ENCODE measurements at regions not wholly inside any gene's neighbourhood (a gene's known extent, or its start where the extent isn't known, plus 50 kb on each side); places are given as distances from the start of the nearest gene placed in this dataset.
"Not testable (repeated sequence)": the region's sequence is repeated elsewhere in the genome, so short reads cannot be mapped to it uniquely, and the experiment has no call there.

DNA sequence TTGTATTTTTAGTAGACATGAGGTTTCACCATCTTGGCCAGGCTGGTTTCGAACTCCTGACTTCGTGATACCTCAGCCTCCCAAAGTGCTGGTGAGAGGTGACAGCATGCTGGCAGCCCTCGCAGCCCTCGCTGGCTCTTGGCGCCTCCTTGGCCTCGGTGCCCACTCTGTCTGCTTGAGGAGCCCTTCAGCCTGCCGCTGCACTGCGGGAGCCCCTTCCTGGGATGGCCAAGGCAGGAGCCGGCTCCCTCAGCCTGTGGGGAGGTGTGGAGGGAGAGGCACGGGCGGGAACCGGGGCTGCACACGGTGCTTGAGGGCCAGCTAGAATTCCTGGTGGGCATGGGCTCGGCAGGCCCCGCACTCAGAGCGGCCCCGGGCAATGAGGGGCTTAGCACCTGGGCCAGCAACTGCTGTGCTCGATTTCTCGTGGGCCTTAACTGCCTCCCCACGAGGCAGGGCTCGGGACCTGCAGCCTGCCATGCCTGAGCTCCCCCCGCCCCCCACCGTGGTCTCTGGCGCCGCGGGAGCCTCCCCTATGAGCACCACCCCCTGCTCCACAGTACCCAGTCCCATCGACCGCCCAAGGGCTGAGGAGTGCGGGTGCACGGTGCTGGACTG is 96.5 kb upstream of the RHOBTB1 start:
- no peak for DNase-seq

DNA sequence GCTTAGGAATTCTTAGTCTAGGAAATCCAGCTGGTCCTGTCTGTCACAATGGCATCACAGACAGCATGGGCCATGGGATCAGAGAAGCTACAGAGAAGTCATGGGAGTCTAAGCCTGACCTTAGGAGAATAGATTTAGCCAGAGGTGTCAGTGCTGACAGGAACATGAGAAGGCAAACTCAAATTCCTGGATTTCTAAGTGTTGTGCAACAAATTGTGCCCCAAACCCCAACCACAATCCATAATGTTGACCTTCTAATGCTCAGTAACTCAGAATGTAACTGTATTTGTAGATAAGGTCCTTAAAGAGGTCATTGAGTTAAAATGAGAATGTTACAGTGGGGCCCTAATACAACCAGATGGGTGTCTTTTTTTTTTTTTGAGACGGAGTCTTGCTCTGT is 95.9 kb upstream of the RHOBTB1 start:
- DNase-seq = no peak

DNA sequence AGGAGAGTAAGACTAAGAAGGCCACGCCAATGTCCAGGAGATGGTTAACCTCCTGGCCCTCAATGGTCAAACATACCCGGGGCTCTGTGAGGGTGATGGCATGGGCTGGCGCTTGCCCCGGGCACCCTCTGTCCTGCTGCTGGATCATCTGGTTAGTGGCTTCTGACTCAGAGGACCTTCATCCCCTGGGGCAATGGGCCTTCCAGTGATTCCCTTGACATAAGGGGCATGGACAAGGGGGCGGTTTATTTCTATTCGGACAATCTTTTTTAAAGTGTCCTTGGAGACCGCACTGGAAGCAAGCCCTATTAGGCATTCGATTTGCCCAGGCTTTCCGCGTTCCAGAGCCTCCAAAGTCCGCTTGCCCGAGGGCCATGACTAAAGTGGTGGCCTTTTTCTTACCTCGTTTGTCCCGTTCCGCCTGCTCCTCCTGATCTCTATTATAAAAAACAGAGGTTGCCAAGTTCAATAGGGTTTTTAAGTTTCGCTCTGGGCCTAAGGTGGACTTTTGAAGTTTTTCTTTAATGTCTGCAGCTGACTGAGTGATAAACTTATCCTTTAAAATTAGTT is 93.4 kb upstream of the RHOBTB1 start:
- not testable (repeated sequence) for DNase-seq

DNA sequence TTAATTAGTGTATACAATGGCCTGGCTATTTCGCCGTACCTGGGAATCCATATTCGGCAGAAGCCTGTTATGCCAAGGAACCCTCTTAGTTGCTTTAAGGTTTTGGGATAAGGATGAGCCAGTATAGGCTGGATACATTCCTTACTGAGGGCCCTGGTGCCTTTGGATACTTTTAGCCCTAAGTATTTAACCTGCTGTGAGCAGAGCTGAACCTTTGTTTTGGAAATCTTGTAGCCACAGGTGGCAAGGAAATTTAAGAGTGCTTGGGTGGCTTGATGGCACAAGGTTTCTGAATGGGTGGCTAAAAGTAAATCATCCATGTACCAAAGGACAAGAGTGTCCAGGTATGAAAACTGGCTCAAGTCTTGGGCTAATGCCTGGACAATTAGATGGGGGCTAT is 92.2 kb upstream of the RHOBTB1 start:
- not testable (repeated sequence) for DNase-seq

DNA sequence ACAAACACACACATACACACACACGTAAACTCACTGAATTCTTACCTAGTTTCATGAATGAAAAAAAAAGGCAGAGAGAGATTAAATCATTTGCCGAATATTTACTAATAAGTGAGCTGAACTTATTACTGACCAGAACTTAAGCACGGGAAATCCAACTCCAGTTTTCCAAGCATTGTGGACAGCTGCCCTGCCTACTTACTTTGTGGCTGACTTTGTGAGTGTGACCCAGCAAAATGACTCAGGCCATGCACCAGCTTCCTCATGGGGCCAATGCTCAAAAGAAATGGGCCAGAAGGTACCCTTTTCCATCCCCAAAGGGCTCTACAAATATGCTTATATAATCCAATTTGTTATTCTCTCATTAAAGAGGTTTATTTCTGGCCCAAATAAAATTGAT is 87.4 kb upstream of the RHOBTB1 start:
- no peak for DNase-seq

DNA sequence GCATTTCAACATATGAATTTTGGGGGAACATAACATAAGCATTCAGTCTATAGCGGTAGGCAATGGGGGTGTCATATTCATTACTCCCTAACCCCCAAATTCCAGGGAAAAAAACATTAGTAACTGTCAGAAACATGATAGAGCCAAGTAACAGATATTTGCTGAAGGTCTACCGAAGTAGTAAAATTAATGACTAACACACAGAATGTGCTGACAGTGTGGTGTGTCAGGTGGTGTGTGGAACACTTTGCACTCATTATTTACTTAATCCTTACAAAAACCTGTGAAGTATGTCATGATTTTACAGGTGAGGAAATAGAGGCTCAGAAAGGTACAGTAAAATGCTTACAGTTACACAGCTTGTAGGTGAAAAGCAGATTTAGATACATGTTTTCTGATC is 85.4 kb upstream of the RHOBTB1 start:
- no peak for DNase-seq

DNA sequence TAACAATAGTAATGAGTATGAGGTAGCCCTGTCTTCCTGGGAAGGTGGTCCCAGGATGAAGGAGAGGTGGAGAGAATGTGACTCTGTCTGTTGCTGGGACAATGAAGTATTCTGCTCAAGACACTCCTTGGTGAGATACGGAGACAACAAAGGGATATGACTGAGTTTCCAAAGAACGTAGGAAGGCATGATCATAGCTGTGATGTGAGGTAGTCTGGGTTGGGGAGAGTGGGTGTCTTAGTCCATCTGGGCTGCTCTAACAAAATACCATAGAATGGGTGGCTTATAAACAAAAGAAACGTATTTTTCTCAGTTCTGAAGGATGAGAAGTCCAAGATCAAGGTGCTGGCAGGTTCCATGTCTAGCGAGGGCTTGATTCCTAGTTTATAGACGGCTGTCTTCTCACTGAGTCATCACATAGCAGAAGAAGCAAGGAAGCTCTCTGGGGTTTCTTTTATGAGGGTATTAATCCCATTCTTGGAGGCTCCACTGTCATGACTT is 84.9 kb upstream of the RHOBTB1 start:
- no peak for DNase-seq

DNA sequence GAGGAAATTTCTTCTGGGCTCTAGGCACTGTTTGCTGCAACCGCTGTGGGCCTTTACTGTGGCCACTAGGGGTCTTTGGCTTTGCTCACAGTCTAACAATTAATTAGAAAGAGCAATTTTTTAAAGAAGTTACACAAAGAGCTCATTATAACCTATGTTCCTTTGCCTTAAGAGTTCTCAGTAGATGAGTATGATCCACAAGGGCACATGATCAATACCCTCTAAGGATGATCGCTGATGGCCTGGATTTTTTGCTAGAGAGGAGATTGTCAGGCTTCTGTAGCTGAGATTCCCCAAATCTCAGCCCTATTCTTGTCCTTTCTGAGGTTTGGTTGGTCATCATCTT is 80.8 kb upstream of the RHOBTB1 start:
- DNase-seq = no peak

DNA sequence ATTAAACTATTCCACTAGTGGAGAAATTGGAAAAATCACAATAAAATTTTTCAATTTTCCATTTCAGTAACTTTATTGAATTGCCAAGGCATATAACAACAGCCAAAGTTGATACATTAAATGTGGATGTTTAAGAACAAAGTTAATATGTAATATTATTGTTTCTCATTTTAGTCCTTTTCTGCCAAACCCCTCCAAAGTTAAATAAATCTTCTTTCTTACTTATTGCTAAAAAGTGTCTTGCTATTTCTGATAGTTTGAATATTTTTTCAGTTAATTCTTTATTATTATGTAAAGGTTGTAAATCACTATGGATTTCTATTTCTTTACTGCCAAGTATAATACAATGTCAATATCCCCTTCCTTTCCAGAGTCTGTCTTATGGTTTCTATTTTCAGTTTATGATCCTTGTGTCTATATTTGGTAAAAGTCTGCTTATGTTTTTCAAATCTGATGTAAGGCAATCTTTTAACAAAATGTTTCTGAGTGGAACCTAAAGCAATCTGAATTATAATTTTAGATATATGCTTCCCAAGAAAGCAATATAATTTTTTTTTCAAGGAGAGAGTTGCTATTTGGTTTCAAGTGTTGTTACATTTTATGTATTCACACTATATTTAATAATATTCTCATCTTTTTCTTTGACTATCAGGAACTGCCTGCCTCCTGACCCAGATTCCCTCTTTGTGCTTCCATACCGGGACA is 80.3 kb upstream of the RHOBTB1 start:
- DNase-seq = no peak

DNA sequence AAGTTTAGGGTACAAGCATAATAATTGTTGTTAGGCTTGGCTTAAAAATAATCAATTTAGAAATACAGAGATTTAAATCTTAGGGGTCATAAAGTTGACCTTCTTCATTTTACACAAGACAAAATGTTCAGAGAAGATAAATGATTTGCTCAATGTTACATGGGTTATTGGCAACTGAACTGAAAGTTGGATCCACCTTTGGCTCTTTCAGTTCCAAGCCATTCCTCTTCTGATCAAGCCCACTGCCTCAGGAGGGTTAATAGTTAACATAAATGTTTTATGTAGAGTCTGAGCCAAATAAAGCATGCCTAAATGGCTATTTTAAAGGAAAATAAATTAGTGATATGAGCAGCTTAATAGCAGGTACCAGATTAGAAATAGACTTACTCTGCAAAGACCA is 79.1 kb upstream of the RHOBTB1 start:
- DNase-seq = no peak

DNA sequence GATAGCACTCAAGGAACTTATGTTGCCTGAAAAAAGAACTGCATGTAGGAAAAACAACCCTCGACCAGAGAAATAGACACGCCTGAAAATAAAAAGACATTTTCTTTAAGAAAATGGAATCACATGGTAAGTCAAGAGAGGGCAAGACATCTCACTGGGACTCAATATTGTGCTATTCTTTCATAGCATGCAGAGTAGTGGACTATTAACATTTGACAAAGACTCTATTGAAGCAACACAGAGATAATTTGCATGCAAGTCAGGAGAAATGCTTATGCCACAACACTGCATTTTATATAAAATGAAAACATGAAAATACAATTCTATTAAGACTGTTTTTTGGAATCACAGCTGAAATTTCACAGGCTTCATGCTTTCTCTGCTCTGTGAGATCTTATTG is 77.9 kb upstream of the RHOBTB1 start:
- no peak for DNase-seq

DNA sequence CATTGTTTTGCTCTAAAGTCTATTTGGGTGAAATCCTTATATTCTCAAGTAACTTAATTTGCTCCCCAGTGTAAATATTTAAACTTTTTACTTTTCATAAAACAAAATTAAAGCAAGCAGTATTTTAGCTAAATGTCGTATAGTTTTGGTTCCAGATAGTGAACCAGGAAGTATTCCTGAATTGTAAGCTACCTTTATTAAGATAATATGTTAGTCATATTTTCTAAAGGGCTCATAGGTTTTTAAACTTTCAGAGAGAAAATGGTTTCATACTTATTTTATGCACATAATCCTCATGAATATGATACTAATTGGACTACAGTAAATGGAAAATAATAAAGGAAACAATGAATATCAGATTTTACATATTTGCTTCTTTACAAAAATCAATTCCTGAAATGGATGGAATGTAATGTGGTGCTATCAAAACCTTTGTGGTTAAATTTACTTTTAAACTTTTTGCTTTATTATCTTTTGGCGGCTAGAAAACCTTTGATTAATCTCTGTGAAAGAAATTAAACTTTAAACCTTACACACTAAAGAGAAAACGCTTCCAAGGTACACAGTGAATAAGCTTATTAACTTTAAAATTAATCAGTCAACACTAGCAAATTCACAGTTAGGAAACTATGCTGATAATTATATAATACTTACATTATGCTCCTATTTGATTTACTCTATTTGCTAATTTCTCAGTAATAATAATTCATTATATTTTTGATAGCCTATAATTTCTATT is 76.6 kb upstream of the RHOBTB1 start:
- DNase-seq = no peak

DNA sequence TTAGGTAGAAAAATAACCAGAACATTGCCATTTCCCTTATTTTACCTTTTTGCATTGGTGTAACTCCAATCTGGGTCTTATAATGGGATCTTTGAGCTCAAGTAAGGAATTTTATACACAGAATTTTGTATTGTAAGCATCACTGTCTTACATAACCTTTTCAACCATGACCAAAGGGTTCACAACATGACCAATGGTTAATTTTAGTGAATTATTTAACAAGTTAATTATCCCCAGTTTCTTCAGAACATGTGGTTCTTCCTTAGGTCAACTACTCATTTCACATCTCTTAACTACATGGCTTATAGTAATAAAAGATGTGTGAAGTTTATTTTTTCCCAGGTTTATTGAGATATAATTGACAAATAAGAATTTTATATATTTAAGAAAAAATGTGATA is 74.2 kb upstream of the RHOBTB1 start:
- no peak for DNase-seq

DNA sequence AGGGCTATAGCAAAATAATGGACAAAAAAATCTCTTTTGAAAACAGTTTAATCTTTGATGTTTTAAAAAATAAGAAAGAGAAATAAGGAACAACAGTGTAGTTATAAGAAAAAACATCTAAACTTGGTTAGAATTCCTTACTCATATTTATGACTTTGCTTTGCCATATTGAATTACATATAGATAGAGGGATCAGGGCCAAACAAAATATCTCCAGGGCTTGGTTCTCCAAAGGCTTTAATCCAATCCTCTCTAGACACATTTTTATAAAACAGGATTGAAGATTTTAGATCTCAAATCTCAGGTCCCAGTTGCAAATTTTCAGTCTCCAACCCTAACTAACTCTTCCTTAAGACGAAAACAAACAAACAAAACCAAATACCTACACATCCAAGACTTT is 72.6 kb upstream of the RHOBTB1 start:
- no peak for DNase-seq

DNA sequence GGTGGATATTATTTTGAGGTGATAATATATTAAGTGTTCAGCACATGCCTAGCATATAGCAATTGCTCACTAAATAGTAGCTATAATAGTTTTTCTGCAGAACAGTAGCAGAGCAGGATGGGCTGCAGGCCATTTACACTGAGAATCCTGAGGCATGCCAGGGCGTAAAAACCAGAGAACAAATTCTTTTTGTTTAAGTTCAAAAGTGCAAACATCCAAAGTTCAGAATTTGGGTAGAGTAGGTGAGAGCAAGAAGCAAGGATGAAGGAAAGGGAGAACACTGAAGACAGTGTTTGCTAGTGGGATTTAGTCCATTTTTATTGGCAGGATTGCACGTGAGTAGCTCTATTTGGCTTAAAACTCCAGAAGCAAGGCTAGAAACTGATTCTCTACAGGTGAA is 72.0 kb upstream of the RHOBTB1 start:
- no peak for DNase-seq

DNA sequence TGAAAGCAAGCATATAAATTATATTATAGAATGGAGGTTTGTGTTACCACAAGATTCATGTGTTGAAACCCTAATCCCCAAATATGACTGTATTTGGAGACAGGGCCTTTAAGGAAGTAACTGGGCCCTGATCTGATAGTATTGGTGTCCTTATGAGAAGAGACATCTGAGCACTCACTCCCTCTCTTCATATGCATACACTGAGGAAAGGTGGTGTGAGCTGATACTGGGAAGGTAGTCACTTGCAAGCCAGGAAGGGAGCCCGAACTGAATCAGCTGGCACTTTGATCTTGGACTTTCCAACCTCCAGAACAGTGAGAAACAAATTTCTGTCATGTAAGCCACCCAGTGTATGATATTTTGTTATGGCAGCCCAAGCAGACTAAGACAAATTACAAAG is 66.9 kb upstream of the RHOBTB1 start:
- no peak for DNase-seq

DNA sequence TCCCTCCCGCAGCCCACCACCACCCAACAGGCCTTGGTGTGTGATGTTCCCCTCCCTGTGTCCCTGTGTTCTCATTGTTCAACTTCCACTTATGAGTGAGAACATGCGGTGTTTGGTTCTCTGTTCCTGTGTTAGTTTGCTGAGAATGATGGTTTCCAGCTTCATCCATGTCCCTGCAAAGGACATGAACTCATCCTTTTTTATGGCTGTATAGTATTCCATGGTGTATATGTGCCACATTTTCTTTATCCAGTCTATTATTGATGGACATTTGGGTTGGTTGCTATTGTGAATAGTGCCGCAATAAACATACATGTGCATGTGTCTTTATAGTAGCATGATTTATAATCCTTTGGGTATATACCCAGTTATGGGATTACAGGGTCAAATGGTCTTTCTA is 59.1 kb upstream of the RHOBTB1 start:
- not testable (repeated sequence) for DNase-seq

DNA sequence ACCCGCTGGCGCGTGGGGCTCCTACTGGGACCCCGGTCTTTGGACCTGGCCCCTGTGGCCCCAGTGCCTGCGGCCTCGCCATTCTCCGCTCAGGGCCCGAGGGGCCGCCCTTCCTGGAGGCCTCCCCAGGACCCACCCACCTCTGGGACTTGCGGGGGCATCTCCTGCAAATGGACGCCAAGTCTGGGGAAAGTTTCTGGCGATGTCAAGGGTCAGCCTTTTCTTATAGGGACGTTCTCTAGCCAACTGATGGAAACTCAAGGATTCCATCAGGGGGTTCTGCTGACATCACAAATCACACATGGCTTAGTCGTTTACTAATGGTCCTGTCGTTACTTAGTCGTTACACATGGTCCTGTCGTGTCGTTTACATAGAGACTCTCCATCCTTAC is 57.7 kb upstream of the RHOBTB1 start:
- DNase-seq = no peak

DNA sequence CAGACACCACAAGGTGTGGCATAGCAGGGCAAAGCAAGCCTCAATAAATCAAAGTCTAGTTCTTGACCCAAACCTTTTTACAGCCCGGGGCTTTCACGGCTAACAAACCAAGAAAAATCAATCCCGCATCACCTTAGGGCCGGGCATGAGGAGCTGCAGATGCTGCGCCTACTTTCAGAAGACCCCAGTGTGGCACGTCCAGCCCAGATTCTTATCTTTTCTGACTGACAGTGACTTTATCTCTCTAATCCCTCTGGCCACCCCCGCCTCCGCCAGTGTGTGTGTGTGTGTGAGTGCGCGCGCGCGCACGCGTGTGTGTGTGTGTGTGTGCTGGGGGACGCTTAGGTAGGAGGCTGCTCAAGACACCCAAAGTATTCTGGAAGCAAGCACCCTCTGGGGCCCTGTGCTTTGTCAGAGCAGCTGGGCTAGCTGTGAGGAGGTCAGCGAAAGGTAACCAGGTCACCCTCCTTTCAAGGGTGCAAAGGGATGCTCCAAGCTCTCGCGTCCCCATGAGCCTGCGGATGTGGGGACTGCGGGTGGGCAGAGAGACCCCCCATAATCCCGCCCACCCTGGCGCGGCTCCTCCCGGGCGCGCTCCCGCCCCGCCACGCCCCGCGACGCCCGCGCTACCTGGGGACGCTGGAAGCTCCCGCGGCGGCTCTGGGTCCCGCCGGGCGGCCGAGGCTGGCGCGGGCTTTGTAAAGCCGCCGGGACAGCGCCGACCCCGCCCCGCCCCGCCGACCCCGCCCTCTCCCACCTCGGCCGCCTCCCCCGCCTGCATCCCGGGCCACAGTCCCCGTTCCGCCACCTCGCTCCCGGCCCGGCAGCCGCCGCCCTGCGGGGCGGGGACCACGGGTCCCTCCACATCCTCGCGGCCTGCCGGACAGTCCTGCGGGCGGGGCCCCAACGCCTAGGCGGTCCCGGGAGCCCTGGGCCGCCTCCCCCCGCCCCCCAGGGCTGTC is 57.1 kb upstream of the RHOBTB1 start:
- DNase-seq = no peak

DNA sequence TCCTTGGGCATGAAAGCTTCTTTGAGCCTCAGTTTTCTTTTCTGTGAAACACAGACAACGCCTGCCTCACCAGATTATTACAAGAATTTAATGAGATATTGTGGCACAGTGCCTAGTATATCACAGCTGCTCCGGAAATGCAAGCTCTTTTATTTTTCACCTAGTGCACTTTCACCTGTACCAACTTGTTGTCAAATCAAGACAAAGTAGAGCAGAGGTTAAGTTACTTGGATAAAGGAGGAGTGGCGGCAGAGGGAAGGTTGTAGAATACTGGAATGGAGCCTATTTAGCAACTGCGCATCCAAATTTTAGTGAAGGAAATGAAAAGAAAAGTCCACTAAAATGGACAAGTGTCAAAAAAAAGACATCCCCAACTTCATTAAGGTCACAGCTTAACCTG is 54.9 kb upstream of the RHOBTB1 start:
- no peak for DNase-seq

DNA sequence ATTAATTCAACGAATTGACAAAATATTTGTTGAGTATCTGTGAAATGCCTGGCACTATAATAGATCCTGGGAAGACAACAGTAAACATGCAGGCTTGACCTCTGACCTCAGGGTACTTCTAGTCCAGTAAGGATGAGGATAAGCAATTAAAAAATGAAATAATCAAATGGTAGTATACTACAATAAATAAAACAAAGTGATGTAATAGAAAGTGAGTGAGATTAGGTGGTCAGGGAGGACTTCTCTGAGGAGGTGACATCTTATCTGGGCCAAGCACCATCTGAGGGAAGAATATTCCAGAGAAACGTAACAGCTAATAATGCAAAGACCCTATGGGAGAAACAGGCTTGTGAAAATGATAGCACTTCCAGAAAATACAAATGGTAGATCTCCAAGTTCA is 50.1 kb upstream of the RHOBTB1 start:
- no peak for DNase-seq
